Mesendoderm (in vitro differentiated cells): ENCODE measurements at regions not wholly inside any gene's neighbourhood (a gene's known extent, or its start where the extent isn't known, plus 50 kb on each side); places are given as distances from the start of the nearest gene placed in this dataset.
A peak's percentile ranks its signal among the peaks of the same experiment; 100 is the strongest.
"Not testable (repeated sequence)": the region's sequence is repeated elsewhere in the genome, so short reads cannot be mapped to it uniquely, and the experiment has no call there.

Experiments used
- DNase-seq: peaks from one replicate; pipeline ENCODE4 v3.0.0; 2013
- H2AK5ac ChIP-seq: 2 replicates; pipeline ENCODE4 v1.6.1; 2013; ENCODE audit warnings: low read length, inconsistent platforms
- H2BK120ac ChIP-seq: 2 replicates; pipeline ENCODE4 v1.6.1; 2013; ENCODE audit warnings: low read depth, mild to moderate bottlenecking, low read length, moderate library complexity, mixed read lengths
- H2BK15ac ChIP-seq: replicated peaks from 2 replicates; pipeline ENCODE4 v1.6.1; 2013; ENCODE audit warnings: low read depth, mild to moderate bottlenecking, moderate library complexity
- H2BK5ac ChIP-seq: 2 replicates; pipeline ENCODE4 v1.6.1; 2013; ENCODE audit warnings: low read length, inconsistent platforms
- H3K18ac ChIP-seq: 2 replicates; pipeline ENCODE4 v1.6.1; 2013; ENCODE audit warnings: mild to moderate bottlenecking, low read length, mixed read lengths
- H3K23ac ChIP-seq: one replicate; pipeline ENCODE4 v1.6.1; 2013; ENCODE audit warnings: low read length
- H3K27ac ChIP-seq: 2 replicates; pipeline ENCODE4 v1.5.1; 2013; ENCODE audit warnings: low read depth, mild to moderate bottlenecking, inconsistent platforms, low read length, moderate library complexity
- H3K27me3 ChIP-seq: 2 replicates; pipeline ENCODE4 v1.6.1; 2013; ENCODE audit warnings: low read length, control low read depth, mild to moderate bottlenecking, inconsistent platforms; ENCODE audit not compliant: insufficient read depth, poor library complexity
- H3K36me3 ChIP-seq: 2 replicates; pipeline ENCODE4 v1.6.1; 2013; ENCODE audit warnings: low read length, inconsistent platforms; ENCODE audit not compliant: control insufficient read depth, insufficient read depth
- H3K4ac ChIP-seq: one replicate; pipeline ENCODE4 v1.6.1; 2013; ENCODE audit warnings: low read depth, mild to moderate bottlenecking, low read length, moderate library complexity
- H3K4me1 ChIP-seq: 2 replicates; pipeline ENCODE4 v1.6.1; 2013; ENCODE audit warnings: low read depth, low read length, inconsistent platforms; ENCODE audit not compliant: control insufficient read depth
- H3K4me2 ChIP-seq: 2 replicates; pipeline ENCODE4 v1.6.1; 2013; ENCODE audit warnings: low read length
- H3K4me3 ChIP-seq: 2 replicates; pipeline ENCODE4 v1.5.1; 2013; ENCODE audit warnings: mild to moderate bottlenecking, low read length
- H3K56ac ChIP-seq: one replicate; pipeline ENCODE4 v1.6.1; 2013; ENCODE audit warnings: low read length
- H3K79me1 ChIP-seq: 2 replicates; pipeline ENCODE4 v1.6.1; 2013; ENCODE audit warnings: low read length, inconsistent platforms
- H3K79me2 ChIP-seq: 2 replicates; pipeline ENCODE4 v1.6.1; 2013; ENCODE audit warnings: mild to moderate bottlenecking, low read length; ENCODE audit not compliant: control insufficient read depth, insufficient read depth
- H3K9ac ChIP-seq: 2 replicates; pipeline ENCODE4 v1.6.1; 2013; ENCODE audit warnings: low read length, inconsistent platforms
- H4K5ac ChIP-seq: one replicate; pipeline ENCODE4 v1.6.1; 2013; ENCODE audit warnings: low read length
- H4K8ac ChIP-seq: one replicate; pipeline ENCODE4 v1.6.1; 2013; ENCODE audit warnings: low read depth, mild to moderate bottlenecking, control low read depth, low read length, moderate library complexity
- WGBS: extraction: QIAGEN DNeasy Blood & Tissue Kit; methylation state at CpG from one replicate; pipeline ENCODE4 v1.1.7; 2013; ENCODE audit warnings: low lambda C conversion rate, missing lambda C conversion rate; ENCODE audit not compliant: insufficient coverage; ENCODE audit errors: extremely low coverage; 5-methylcytosine and 5-hydroxymethylcytosine counted together

GRCh38 chr13:60671386-60671785 lies 274.4 kb downstream of the TDRD3 start:
- no peak overlapping the region for H3K23ac ChIP-seq
- H2AK5ac ChIP-seq = no peak overlapping the region
- no peaks in the 10 kb centered on the region for H3K36me3 ChIP-seq
- no peak overlapping the region for H3K4me2 ChIP-seq
- H3K56ac ChIP-seq = no peak overlapping the region
- DNase-seq = no peak
- no peaks in the 10 kb centered on the region for H3K27me3 ChIP-seq
- no peak overlapping the region for H3K9ac ChIP-seq
- H4K8ac ChIP-seq = no peak overlapping the region
- H3K4me1 ChIP-seq = no peaks in the 10 kb centered on the region
- no peak overlapping the region for H3K27ac ChIP-seq
- no peak overlapping the region for H3K4me3 ChIP-seq
- no peak overlapping the region for H2BK120ac ChIP-seq
- no peak overlapping the region for H2BK15ac ChIP-seq
- H4K5ac ChIP-seq = no peak overlapping the region
- no peak overlapping the region for H2BK5ac ChIP-seq
- H3K79me1 ChIP-seq = no peaks in the 10 kb centered on the region
- H3K4ac ChIP-seq = no peak overlapping the region
- no peaks in the 10 kb centered on the region for H3K79me2 ChIP-seq
- no peak overlapping the region for H3K18ac ChIP-seq

GRCh38 chr13:60663788-60664187 lies 266.8 kb downstream of the TDRD3 start:
- DNase-seq = no peak
- H4K5ac ChIP-seq = no peak overlapping the region
- H3K27me3 ChIP-seq = no peaks in the 10 kb centered on the region
- H2AK5ac ChIP-seq = no peak overlapping the region
- no peak overlapping the region for H2BK120ac ChIP-seq
- no peaks in the 10 kb centered on the region for H3K36me3 ChIP-seq
- H4K8ac ChIP-seq = no peak overlapping the region
- H3K9ac ChIP-seq = no peak overlapping the region
- no peaks in the 10 kb centered on the region for H3K4me1 ChIP-seq
- no peaks in the 10 kb centered on the region for H3K79me2 ChIP-seq
- no peak overlapping the region for H3K4ac ChIP-seq
- H3K79me1 ChIP-seq = no peaks in the 10 kb centered on the region
- H3K4me2 ChIP-seq = no peak overlapping the region
- H3K56ac ChIP-seq = no peak overlapping the region
- H3K27ac ChIP-seq = no peak overlapping the region
- no peak overlapping the region for H2BK5ac ChIP-seq
- no peak overlapping the region for H3K18ac ChIP-seq
- no CpG with 5 or more reads among the region's 4 CpGs for WGBS
- H3K23ac ChIP-seq = no peak overlapping the region
- H3K4me3 ChIP-seq = no peak overlapping the region
- H2BK15ac ChIP-seq = no peak overlapping the region

GRCh38 chr13:60662595-60662994 lies 265.6 kb downstream of the TDRD3 start:
- no peak overlapping the region for H3K23ac ChIP-seq

GRCh38 chr13:60661521-60661920 lies 264.5 kb downstream of the TDRD3 start:
- Histone ChIP-seq H3K4me2 (no peak overlapping the region), H3K27me3 (no peaks in the 10 kb centered on the region), H2BK5ac (no peak overlapping the region), H4K8ac (no peak overlapping the region), H3K4me3 (no peak overlapping the region), H3K79me1 (no peaks in the 10 kb centered on the region), H2BK120ac (no peak overlapping the region), H3K9ac (no peak overlapping the region), H3K56ac (peak overlapping the region; percentile 28), H3K18ac (no peak overlapping the region), H2AK5ac (no peak overlapping the region), H3K23ac (no peak overlapping the region), H3K4ac (no peak overlapping the region), H3K79me2 (no peaks in the 10 kb centered on the region), H3K36me3 (no peaks in the 10 kb centered on the region), H2BK15ac (no peak overlapping the region), H3K27ac (no peak overlapping the region), H4K5ac (no peak overlapping the region), H3K4me1 (no peaks in the 10 kb centered on the region)
- no CpG with 5 or more reads among the region's 3 CpGs for WGBS
- peak; percentile 70 for DNase-seq

More at GRCh38 chr13:60662595-60662994, 265.6 kb downstream of the TDRD3 start:
- no peak overlapping the region for H2BK15ac ChIP-seq
- no peak overlapping the region for H3K4me3 ChIP-seq
- no peaks in the 10 kb centered on the region for H3K27me3 ChIP-seq
- H3K27ac ChIP-seq = no peak overlapping the region
- DNase-seq = no peak
- no peak overlapping the region for H3K18ac ChIP-seq
- no peak overlapping the region for H4K8ac ChIP-seq
- H4K5ac ChIP-seq = no peak overlapping the region
- no peaks in the 10 kb centered on the region for H3K4me1 ChIP-seq
- no peak overlapping the region for H2BK120ac ChIP-seq
- H2BK5ac ChIP-seq = no peak overlapping the region
- no peaks in the 10 kb centered on the region for H3K79me2 ChIP-seq
- H2AK5ac ChIP-seq = no peak overlapping the region
- no peaks in the 10 kb centered on the region for H3K36me3 ChIP-seq
- no peak overlapping the region for H3K9ac ChIP-seq
- H3K56ac ChIP-seq = no peak overlapping the region
- no peak overlapping the region for H3K4ac ChIP-seq
- WGBS = no CpG with 5 or more reads among the region's 1 CpG
- H3K79me1 ChIP-seq = no peaks in the 10 kb centered on the region
- no peak overlapping the region for H3K4me2 ChIP-seq

GRCh38 chr13:60657586-60657985 lies 260.6 kb downstream of the TDRD3 start:
- H3K79me1 ChIP-seq, H3K27ac ChIP-seq, H2BK15ac ChIP-seq, H4K8ac ChIP-seq, H3K27me3 ChIP-seq, H3K56ac ChIP-seq, H4K5ac ChIP-seq, H3K79me2 ChIP-seq, DNase-seq, H3K4me2 ChIP-seq, H3K4me1 ChIP-seq, H2BK120ac ChIP-seq, H3K36me3 ChIP-seq, H3K4ac ChIP-seq, H2BK5ac ChIP-seq, H3K9ac ChIP-seq, H3K4me3 ChIP-seq, H3K18ac ChIP-seq, H3K23ac ChIP-seq, H2AK5ac ChIP-seq: not testable (repeated sequence)
- WGBS = no CpG with 5 or more reads among the region's 1 CpG

GRCh38 chr13:60655256-60655655 lies 258.2 kb downstream of the TDRD3 start:
- Histone ChIP-seq H3K4me3 (no peak overlapping the region), H3K27ac (no peak overlapping the region), H3K4me2 (no peak overlapping the region), H3K4me1 (no peaks in the 10 kb centered on the region), H3K79me2 (no peaks in the 10 kb centered on the region), H3K23ac (no peak overlapping the region), H3K56ac (no peak overlapping the region), H3K36me3 (no peaks in the 10 kb centered on the region), H3K9ac (no peak overlapping the region), H4K5ac (no peak overlapping the region), H3K79me1 (no peaks in the 10 kb centered on the region), H3K4ac (no peak overlapping the region), H4K8ac (no peak overlapping the region), H2AK5ac (no peak overlapping the region), H3K18ac (no peak overlapping the region), H2BK15ac (no peak overlapping the region), H3K27me3 (no peaks in the 10 kb centered on the region), H2BK5ac (no peak overlapping the region), H2BK120ac (no peak overlapping the region)
- peak; percentile 18 for DNase-seq
- no CpG with 5 or more reads among the region's 4 CpGs for WGBS
